ENCODE measurements at regions not wholly inside any gene's neighbourhood (a gene's known extent, or its start where the extent isn't known, plus 50 kb on each side); places are given as distances from the start of the nearest gene placed in this dataset.

- TF ChIP-seq, protein P1, sequence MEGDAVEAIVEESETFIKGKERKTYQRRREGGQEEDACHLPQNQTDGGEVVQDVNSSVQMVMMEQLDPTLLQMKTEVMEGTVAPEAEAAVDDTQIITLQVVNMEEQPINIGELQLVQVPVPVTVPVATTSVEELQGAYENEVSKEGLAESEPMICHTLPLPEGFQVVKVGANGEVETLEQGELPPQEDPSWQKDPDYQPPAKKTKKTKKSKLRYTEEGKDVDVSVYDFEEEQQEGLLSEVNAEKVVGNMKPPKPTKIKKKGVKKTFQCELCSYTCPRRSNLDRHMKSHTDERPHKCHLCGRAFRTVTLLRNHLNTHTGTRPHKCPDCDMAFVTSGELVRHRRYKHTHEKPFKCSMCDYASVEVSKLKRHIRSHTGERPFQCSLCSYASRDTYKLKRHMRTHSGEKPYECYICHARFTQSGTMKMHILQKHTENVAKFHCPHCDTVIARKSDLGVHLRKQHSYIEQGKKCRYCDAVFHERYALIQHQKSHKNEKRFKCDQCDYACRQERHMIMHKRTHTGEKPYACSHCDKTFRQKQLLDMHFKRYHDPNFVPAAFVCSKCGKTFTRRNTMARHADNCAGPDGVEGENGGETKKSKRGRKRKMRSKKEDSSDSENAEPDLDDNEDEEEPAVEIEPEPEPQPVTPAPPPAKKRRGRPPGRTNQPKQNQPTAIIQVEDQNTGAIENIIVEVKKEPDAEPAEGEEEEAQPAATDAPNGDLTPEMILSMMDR (conservative IDR thresholded peaks at IDR 0.05; ENCODE audit: low read depth, low read length): no peak
- TF ChIP-seq EZH2 (IDR thresholded peaks at IDR 0.05; ENCODE audit: low read length, unreplicated experiment): no peak
These were observed 178.1 kb upstream of the NRIP1 start for GRCh38 chr21:15242906-15243305.

Data from PC-3 (cell line).